A673 (cell line): ENCODE measurements at regions not wholly inside any gene's neighbourhood (a gene's known extent, or its start where the extent isn't known, plus 50 kb on each side); places are given as distances from the start of the nearest gene placed in this dataset.

Experiments used
- BruUV-seq: library from RNA; stranded (reverse); fragments of 400-500 nt; replicated peaks from 2 replicates; lab custom pipeline; 2021; lab: Mats Ljungman, UMichigan
- CTCF ChIA-PET: fragments of 300-600 bp; sonication (Branson Sonifier 250); formaldehyde crosslinking; loops from one replicate; lab custom pipeline; 2022; ENCODE audit warnings: antibody characterized with exemption; lab: Charles Lee
- POLR2A ChIA-PET: fragments of 300-600 bp; sonication (Branson Sonifier 250); formaldehyde crosslinking; loops from one replicate; lab custom pipeline; 2022; ENCODE audit warnings: antibody characterized with exemption; ENCODE audit not compliant: low non-redundant PET; lab: Charles Lee
- DNase-seq: peaks from one replicate; pipeline ENCODE4 v3.0.0-alpha.2; 2015; ENCODE audit warnings: low spot score
- H3K27ac ChIP-seq: fragments of 200-600 bp; sonication (generic); 2 replicates; pipeline ENCODE4 v1.5.1; 2016; ENCODE audit warnings: mixed run types, low read depth, mild to moderate bottlenecking, mixed read lengths, antibody characterized with exemption, low read length; ENCODE audit not compliant: poor library complexity, severe bottlenecking
- H3K27me3 ChIP-seq: fragments of 200-600 bp; sonication (generic); replicated peaks from 2 replicates; pipeline ENCODE4 v1.6.1; 2017; ENCODE audit warnings: mixed run types, low read depth, mild to moderate bottlenecking, mixed read lengths, antibody characterized with exemption, low read length; ENCODE audit not compliant: insufficient read depth, poor library complexity
- H3K36me3 ChIP-seq: fragments of 200-600 bp; sonication (generic); 2 replicates; pipeline ENCODE4 v1.6.1; 2016; ENCODE audit warnings: mixed run types, mild to moderate bottlenecking, mixed read lengths, antibody characterized with exemption, low read length; ENCODE audit not compliant: insufficient read depth, poor library complexity, severe bottlenecking
- H3K4me1 ChIP-seq: fragments of 200-600 bp; sonication (generic); 2 replicates; pipeline ENCODE4 v1.6.1; 2017; ENCODE audit warnings: mixed run types, mild to moderate bottlenecking, mixed read lengths, antibody characterized with exemption, low read length; ENCODE audit not compliant: insufficient read depth, poor library complexity, severe bottlenecking
- H3K4me3 ChIP-seq: fragments of 200-600 bp; sonication (generic); 2 replicates; pipeline ENCODE4 v1.5.1; 2016; ENCODE audit warnings: low read depth, mixed run types, mild to moderate bottlenecking, mixed read lengths, low read length; ENCODE audit not compliant: poor library complexity, severe bottlenecking
- H3K9me3 ChIP-seq: fragments of 200-600 bp; sonication (generic); 2 replicates; pipeline ENCODE4 v1.6.1; 2016; ENCODE audit warnings: mixed run types, low read depth, mild to moderate bottlenecking, mixed read lengths, antibody characterized with exemption, low read length; ENCODE audit not compliant: poor library complexity, severe bottlenecking
- EZH2 ChIP-seq: fragments of 200-600 bp; sonication (generic); IDR thresholded peaks from 2 replicates; pipeline ENCODE4 v1.6.1; 2017; ENCODE audit warnings: borderline replicate concordance, low read depth, mild to moderate bottlenecking, mixed read lengths, antibody characterized with exemption, low read length; ENCODE audit not compliant: poor library complexity, severe bottlenecking
- intact Hi-C: fragments of 100-400 bp; cut with micrococcal nuclease; formaldehyde crosslinking; loops from one replicate; pipeline ENCODE4 v1.10.0; 2022; ENCODE audit not compliant: unreplicated experiment
- TF ChIP-seq, protein P1 (sequence below): fragments of 300-800, 200-600 bp; sonication (generic); conservative IDR thresholded peaks from 2 replicates; pipeline ENCODE4 v1.5.1; 2017; ENCODE audit warnings: low read depth, mild to moderate bottlenecking, antibody characterized with exemption, low read length, moderate library complexity, mixed read lengths

DNA sequence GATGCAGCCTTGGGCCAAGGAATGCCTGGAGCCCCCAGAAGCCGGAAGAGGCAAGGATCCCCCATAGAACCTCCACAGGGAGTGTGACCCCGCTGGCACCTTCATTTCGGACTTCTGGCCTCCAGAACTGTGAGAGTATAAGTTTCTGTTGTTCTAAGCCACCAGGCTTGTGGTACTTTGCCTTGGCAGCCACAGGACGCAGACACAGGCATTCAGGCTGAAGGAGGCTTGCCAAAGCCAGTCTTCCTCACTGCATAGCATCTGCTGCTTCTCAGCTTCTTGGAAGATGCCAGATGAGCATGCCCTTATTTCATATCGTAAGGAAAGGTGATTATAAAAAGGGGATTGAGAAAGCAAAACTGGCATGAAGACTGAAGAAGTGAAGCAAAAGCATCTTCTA is 61.1 kb upstream of the TAS2R1 start:
- H3K4me1 ChIP-seq, result no peaks in the 10 kb centered on the region
- DNase-seq, result no peak
- intact Hi-C loops, result no loop called here
- no peak overlapping the region for H3K27ac ChIP-seq
- no peaks in the 10 kb centered on the region for H3K9me3 ChIP-seq
- TF ChIP-seq, protein P1, sequence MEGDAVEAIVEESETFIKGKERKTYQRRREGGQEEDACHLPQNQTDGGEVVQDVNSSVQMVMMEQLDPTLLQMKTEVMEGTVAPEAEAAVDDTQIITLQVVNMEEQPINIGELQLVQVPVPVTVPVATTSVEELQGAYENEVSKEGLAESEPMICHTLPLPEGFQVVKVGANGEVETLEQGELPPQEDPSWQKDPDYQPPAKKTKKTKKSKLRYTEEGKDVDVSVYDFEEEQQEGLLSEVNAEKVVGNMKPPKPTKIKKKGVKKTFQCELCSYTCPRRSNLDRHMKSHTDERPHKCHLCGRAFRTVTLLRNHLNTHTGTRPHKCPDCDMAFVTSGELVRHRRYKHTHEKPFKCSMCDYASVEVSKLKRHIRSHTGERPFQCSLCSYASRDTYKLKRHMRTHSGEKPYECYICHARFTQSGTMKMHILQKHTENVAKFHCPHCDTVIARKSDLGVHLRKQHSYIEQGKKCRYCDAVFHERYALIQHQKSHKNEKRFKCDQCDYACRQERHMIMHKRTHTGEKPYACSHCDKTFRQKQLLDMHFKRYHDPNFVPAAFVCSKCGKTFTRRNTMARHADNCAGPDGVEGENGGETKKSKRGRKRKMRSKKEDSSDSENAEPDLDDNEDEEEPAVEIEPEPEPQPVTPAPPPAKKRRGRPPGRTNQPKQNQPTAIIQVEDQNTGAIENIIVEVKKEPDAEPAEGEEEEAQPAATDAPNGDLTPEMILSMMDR, result no peak
- TF ChIP-seq EZH2, result no peak
- ChIA-PET CTCF (no interaction called here), POLR2A (no interaction called here)
- H3K36me3 ChIP-seq, result no peaks in the 10 kb centered on the region
- BruUV-seq, result no TSS peak
- no peaks in the 10 kb centered on the region for H3K27me3 ChIP-seq
- no peak overlapping the region for H3K4me3 ChIP-seq

DNA sequence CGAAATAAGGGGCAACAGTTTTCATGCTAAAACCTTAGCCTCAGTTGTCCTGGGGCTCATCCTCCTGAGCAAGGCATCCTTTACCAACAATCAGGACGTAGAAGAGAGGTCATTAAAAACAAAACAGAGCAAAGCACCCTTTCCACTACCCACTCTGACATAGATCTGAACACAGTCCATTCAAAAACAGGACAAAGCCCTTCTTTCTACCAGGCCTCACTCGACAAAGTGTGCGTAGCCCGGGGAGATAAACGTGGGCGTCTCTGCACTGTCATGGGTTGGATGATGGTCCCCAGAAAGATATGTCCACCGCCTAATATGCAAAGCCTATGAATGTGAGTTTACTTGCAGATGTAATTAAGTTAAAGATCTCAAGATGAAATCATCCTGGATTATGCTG is 60.6 kb upstream of the TAS2R1 start:
- H3K9me3 ChIP-seq, result no peaks in the 10 kb centered on the region
- H3K4me1 ChIP-seq, result no peaks in the 10 kb centered on the region
- no TSS peak for BruUV-seq
- H3K36me3 ChIP-seq, result no peaks in the 10 kb centered on the region
- ChIA-PET CTCF (no interaction called here), POLR2A (no interaction called here)
- no peak overlapping the region for H3K4me3 ChIP-seq
- DNase-seq, result no peak
- H3K27ac ChIP-seq, result no peak overlapping the region
- intact Hi-C loops, result no loop called here
- no peak for TF ChIP-seq EZH2
- TF ChIP-seq, protein P1, result no peak
- H3K27me3 ChIP-seq, result no peaks in the 10 kb centered on the region

DNA sequence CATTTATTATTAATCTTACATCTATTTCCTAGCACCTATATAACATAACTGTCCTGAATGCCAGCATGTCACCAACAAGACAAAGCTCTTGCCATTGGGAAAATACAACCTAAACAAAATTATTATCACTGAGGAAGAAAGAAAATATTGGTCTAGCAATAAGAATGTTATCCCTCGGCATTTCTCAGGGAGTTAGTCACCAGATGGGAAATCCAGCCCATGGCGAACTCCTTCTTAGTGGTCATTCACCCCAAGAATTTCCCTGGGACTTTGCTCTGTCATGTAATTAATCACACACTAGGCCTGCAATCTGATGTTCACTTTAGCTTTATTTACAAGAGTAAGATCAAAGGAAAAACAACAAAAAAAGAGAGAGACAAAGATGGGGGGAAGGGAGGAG is 56.1 kb upstream of the TAS2R1 start:
- intact Hi-C loops, result no loop called here

More for the DNA sequence above, 56.1 kb upstream of the TAS2R1 start:
- no peaks in the 10 kb centered on the region for H3K4me1 ChIP-seq
- no peak overlapping the region for H3K27ac ChIP-seq
- no peaks in the 10 kb centered on the region for H3K27me3 ChIP-seq
- POLR2A ChIA-PET, result no interaction called here
- H3K9me3 ChIP-seq, result no peaks in the 10 kb centered on the region
- no peak for DNase-seq
- H3K36me3 ChIP-seq, result no peaks in the 10 kb centered on the region
- no peak overlapping the region for H3K4me3 ChIP-seq
- CTCF ChIA-PET, result no interaction called here
- TF ChIP-seq, protein P1, result no peak
- no peak for TF ChIP-seq EZH2
- BruUV-seq, result no TSS peak
